ENCODE measurements at regions not wholly inside any gene's neighbourhood (a gene's known extent, or its start where the extent isn't known, plus 50 kb on each side); places are given as distances from the start of the nearest gene placed in this dataset.
"Not testable (repeated sequence)": the region's sequence is repeated elsewhere in the genome, so short reads cannot be mapped to it uniquely, and the experiment has no call there.

GRCh38 chr6:66496659-66497058 is 789.6 kb upstream of the EYS start:
- DNase-seq, result peak; percentile 28

- DNase-seq, result not testable (repeated sequence)
Observed at GRCh38 chr6:66494643-66495042, 787.6 kb upstream of the EYS start.

- no peak for DNase-seq
Observed at GRCh38 chr6:66489269-66489987, 782.4 kb upstream of the EYS start.

- peak; percentile 6 for DNase-seq
Observed at GRCh38 chr6:66481216-66481615, 774.2 kb upstream of the EYS start.

GRCh38 chr6:66478705-66479104 is 771.7 kb upstream of the EYS start:
- no peak for DNase-seq

DNA sequence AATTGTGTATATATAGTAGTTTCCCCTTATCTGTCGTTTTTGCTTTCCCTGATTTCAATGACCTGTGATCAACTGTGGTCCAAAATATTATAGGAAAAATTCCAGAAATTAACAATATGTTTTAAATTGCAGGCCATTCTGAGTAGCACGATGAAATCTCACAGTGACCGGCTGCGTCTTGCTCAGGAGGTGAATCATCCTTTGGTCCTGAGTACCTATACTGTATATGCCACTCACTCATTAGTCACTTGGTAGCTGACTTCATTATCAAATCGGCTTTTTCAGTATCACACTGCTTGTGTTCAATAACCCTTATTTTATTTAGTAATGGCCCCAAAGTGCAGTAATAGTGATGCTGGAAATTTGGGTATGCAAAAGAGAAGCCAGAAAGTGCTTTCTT is 728.3 kb upstream of the EYS start:
- DNase-seq, result no peak

- DNase-seq, result no peak
Observed at GRCh38 chr6:66429210-66429609, 722.2 kb upstream of the EYS start.

GRCh38 chr6:66423047-66423446 is 716.0 kb upstream of the EYS start:
- DNase-seq, result no peak

GRCh38 chr6:66421570-66421969 is 714.5 kb upstream of the EYS start:
- DNase-seq, result no peak

DNA sequence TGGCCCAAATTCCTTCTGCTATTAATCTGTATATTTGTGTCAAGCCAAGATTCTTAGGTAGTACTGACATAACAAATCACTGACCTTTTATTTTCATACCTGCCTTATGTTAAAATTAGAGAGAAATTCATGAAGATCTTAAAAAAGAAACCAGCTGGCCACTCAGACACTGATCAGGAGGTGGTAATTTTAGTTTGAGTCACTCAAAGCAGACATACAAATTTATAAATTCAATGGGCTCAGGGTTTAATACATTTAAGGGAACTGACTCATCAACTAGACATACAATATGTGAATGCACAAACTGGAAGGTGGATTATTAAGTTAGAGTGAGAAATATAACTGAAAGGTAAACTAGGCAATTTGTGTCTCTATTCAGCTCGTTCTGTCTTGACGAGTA is 711.9 kb upstream of the EYS start:
- no peak for DNase-seq

DNA sequence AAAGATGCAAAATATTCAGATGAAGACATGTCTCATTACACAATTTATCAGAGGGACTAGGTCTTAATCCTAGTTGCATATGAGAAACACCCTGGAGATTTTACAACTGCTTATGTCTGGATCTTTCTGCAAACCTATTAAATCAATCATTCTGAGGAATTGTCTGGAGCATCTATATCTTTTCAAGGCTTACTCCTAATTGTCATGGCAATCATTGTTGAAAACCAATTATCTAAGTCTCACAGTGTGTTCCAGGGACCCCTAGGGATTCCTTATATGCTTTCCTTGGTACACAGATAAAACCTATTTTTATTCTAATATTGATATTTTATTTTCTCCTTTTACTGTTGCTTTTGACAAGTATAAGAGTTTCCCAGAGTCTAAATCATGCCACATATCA is 696.9 kb upstream of the EYS start:
- no peak for DNase-seq

- no peak for DNase-seq
Observed at GRCh38 chr6:66402873-66403272, 695.8 kb upstream of the EYS start.

DNA sequence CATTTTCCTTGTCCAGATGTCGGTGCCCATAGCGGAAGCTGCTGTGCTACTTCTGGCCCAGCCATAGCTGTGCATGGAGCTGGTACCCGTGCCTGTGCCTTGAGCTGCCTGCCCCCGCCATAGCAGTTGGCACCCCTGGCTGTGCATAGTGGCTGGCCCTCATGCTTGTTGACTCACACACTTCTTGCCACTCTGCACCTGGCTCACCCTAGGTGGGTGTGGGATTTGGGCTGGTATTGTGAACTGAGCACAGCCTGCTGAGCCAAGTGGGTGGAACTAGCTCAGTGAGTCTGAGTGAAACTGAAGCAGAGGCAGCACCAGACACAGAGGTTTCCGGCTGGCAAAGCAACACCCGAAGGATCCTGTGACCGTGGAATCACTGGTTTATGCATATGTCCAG is 689.5 kb upstream of the EYS start:
- DNase-seq, result no peak

- no peak for DNase-seq
Observed at GRCh38 chr6:66396145-66396544, 689.1 kb upstream of the EYS start.

- DNase-seq, result no peak
Observed at GRCh38 chr6:66390393-66390792, 683.4 kb upstream of the EYS start.

- no peak for DNase-seq
Observed at GRCh38 chr6:66376001-66376400, 669.0 kb upstream of the EYS start.

- no peak for DNase-seq
Observed at GRCh38 chr6:66369407-66369806, 662.4 kb upstream of the EYS start.

DNA sequence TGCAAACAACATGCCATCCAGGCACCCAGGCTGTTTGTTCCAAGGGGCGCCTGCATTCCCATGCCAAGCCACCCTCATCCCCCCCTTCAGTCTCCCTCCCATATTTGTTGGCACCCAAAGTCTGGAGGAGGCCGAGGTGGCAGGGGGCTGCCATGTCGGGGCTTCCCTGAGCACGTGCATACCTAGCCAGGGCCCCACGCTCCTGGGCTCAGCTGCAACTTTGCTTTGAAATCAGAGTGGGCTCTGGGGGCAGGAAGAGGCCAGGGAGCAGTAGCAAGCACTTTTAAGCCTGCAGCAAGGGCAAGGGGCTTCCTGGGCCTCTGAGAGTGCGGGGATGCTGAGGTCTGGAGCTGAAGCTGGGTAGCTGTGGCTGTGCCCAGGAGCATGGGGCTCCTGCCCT is 655.9 kb upstream of the EYS start:
- no peak for DNase-seq

GRCh38 chr6:66361886-66362285 is 654.9 kb upstream of the EYS start:
- no peak for DNase-seq

DNA sequence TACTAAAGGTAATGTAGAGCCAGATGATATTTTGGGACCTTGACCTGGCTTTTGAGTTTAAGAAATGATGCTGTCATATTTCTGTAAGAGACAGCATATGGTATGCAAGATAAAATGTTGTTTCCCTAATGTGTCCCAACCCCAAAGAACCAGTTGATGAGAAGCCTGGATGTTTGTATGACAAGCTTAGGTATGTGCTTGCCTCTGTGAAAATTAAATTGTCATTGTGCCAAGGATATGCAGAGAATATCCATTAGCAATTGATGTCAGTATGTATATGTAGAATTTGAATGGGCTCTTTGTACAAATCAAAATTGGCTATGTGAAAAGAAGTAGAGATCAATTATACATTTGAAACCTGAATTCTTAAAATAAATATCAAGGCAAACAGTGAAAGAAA is 650.8 kb upstream of the EYS start:
- DNase-seq, result no peak

GRCh38 chr6:66355471-66355870 is 648.4 kb upstream of the EYS start:
- no peak for DNase-seq

- DNase-seq, result no peak
Observed at GRCh38 chr6:66344796-66345195, 637.8 kb upstream of the EYS start.

- DNase-seq, result no peak
Observed at GRCh38 chr6:66340736-66341135, 633.7 kb upstream of the EYS start.

DNA sequence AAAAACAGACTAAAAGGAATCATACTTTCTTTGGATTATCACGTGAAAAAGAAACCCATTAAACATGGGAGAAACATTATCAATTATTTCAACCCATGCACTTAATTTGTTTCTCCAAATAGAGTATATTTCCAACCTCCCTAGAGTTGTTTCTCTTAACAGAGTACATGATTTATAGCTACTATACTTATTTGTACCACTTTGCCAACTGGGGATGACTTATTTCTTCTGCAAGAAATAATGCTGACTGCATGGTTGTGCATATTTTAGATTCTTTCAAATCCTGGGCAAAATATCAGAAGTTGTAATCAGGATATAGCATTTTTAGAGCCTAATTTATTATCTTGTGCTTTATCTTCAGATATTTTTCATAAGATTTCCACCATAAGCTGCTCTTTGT is 629.1 kb upstream of the EYS start:
- no peak for DNase-seq

GRCh38 chr6:66328200-66328599 is 621.2 kb upstream of the EYS start:
- DNase-seq, result no peak

DNA sequence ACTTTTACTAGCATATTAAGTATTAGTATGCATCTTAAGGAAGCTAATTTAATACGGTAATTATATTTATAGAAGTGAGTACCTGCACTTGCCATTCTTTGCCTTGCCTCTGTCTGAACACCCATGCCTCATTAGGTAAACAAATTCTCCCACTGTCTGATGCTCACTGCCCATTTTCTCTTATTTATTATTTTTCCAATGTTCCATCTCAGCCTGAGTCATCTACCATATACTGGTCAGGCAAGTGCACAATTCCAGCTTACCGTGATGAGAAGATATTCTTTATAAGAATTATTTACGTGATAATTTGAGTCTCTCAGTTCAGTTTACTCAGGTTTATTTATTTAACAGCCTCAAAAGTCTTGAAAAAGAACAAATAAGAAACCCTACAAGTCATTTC is 619.2 kb upstream of the EYS start:
- no peak for DNase-seq
